ENCODE measurements at regions not wholly inside any gene's neighbourhood (a gene's known extent, or its start where the extent isn't known, plus 50 kb on each side); places are given as distances from the start of the nearest gene placed in this dataset.

GRCh38 chr4:62288808-62289541 is 1088.8 kb downstream of the ADGRL3 start:
- no peak for TF ChIP-seq EZH2 (IDR thresholded peaks at IDR 0.05)
- TF ChIP-seq POLR2AphosphoS5 (IDR thresholded peaks at IDR 0.05; ENCODE audit: borderline replicate concordance, low read depth, low read length), result no peak

Measured in SK-N-MC (cell line).